HUES64 (cell line): ENCODE measurements at regions not wholly inside any gene's neighbourhood (a gene's known extent, or its start where the extent isn't known, plus 50 kb on each side); places are given as distances from the start of the nearest gene placed in this dataset.

Source experiments
- H3K27ac ChIP-seq: 2 replicates; pipeline ENCODE4 v1.7.0; 2013; ENCODE audit warnings: low read depth, low read length, inconsistent platforms
- H3K27me3 ChIP-seq: 2 replicates; pipeline ENCODE4 v1.6.1; 2013; ENCODE audit warnings: mild to moderate bottlenecking, low read length; ENCODE audit not compliant: insufficient read depth
- H3K36me3 ChIP-seq: 2 replicates; pipeline ENCODE4 v1.6.1; 2013; ENCODE audit warnings: mild to moderate bottlenecking, low read length; ENCODE audit not compliant: insufficient read depth
- H3K4me1 ChIP-seq: 2 replicates; pipeline ENCODE4 v1.6.1; 2013; ENCODE audit warnings: mild to moderate bottlenecking, low read length, moderate library complexity; ENCODE audit not compliant: insufficient read depth
- H3K4me3 ChIP-seq: 2 replicates; pipeline ENCODE4 v1.5.1; 2013; ENCODE audit warnings: mild to moderate bottlenecking, low read length, moderate library complexity
- H3K9ac ChIP-seq: 2 replicates; pipeline ENCODE4 v1.6.1; 2013; ENCODE audit warnings: mild to moderate bottlenecking, low read depth, low read length
- H3K9me3 ChIP-seq: 2 replicates; pipeline ENCODE4 v1.6.1; 2013; ENCODE audit warnings: low read depth, low read length; ENCODE audit not compliant: insufficient read depth
- WGBS: fragments of 150-250, 120-280 bp; methylation state at CpG from one replicate; pipeline ENCODE4 v1.1.7; 2013; ENCODE audit warnings: missing lambda C conversion rate; 5-methylcytosine and 5-hydroxymethylcytosine counted together

DNA sequence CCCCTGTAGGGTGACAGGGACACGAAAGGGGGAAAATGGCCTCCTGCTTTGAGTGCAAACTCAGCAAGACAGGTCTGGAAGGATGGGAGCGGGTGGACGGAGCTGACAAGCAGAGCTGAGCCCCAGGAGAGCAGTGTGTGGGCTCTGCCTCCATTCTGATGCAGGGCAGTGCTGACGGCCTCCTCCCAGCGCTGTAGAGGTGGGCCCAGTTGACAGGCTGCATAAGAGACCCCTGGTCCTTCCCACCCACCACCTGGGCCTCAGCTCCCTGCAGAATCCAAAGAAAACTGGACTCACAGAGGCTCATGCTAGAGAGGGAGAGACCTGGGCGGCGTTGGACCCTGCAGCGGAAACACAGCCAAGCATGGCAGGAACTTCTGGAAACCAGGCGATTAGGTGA, 1113.4 kb downstream of the BRD1 start:
- Histone ChIP-seq H3K27ac (no peak overlapping the region), H3K4me3 (no peak overlapping the region), H3K9ac (no peak overlapping the region), H3K4me1 (no peaks in the 10 kb centered on the region), H3K9me3 (no peaks in the 10 kb centered on the region), H3K36me3 (no peaks in the 10 kb centered on the region), H3K27me3 (no peaks in the 10 kb centered on the region)
- WGBS = 95% methylated on average over 9 of the region's 9 CpGs

DNA sequence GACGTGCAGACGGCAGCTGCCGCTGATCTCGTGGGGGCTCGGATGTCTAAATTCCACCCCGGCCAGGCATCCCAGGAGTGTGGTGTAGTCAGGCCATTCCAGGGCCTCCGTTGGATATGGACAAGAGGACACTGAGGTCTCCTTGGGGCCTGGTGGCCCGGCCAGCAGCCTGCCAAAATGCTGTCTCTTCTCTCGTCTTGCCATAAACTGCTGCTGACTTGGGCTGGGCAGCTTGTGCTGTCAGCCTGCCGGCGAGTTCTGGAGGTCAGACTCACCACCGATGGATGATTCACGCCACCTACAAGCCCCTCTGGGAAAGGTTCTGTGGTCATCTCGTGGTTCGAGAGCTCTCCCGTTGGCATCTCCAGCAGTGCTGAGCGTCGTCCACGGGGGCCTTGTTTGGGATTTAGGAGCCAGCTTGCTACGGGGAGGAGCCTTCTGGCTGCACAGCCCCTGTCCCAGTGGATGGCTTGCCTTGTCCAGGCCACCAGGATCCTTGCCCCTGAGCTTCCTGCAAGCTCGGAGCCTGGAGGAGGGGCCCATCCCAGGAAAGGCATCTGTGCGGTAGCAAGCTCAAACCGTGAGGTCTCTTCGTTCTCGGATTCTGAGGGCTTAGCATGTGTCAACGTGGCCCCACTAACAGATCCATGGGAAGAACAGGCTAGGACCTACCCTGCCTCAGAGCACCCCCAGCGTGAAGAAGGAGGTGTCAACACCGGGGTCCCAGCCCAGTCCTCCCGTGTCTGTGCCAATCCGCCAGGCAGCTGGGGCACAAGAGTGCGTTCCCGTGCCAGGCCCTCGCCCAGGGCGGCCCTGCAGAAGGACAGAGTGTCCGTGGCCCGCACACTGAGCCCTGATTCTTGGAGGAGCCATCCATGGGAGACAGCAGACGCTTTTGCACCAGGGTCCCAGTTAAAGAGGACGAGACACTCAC, 1114.1 kb downstream of the BRD1 start:
- H3K4me3 ChIP-seq = no peak overlapping the region
- WGBS = 91% methylated on average over 38 of the region's 38 CpGs
- no peaks in the 10 kb centered on the region for H3K9me3 ChIP-seq
- no peaks in the 10 kb centered on the region for H3K27me3 ChIP-seq
- no peak overlapping the region for H3K27ac ChIP-seq
- H3K36me3 ChIP-seq = no peaks in the 10 kb centered on the region
- no peaks in the 10 kb centered on the region for H3K4me1 ChIP-seq
- no peak overlapping the region for H3K9ac ChIP-seq

DNA sequence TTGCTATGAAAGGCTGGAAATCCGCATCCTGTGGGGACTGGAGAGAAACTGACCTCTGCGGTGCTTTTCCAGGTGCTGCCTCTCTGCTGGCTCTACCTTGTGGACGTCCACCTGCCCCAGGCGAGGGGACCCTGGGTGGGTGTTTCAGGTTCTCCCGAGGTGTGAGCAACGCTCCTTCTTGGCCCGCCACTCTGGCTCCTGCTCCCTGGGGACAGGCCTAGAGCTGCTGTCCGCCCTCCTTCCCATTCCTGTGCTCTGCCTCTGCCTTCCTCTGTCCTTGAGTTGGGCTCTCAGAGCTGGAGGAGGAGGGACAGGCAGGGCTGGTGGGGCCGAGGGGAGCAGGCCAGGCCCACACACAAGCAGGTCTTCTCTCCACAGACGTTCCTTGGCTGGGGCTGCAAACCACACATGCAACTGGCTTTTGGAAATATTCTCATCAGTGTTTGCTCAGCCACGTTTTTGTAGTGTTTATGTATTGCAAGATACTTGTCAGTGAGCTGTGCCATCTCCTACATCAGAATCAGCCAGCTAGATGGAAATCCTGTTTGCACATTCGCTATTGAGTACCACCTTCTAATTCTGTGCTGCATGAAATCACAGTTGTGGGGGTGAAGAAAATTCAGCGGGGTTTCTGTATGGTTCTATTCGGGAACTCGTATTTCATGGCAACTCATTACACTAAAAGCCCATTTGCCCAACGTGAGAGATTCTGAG, 1115.0 kb downstream of the BRD1 start:
- Histone ChIP-seq H3K9ac (no peak overlapping the region; the same call in 1 of the 2 replicates), H3K27me3 (no peaks in the 10 kb centered on the region), H3K4me1 (no peaks in the 10 kb centered on the region), H3K36me3 (no peaks in the 10 kb centered on the region), H3K4me3 (no peak overlapping the region), H3K9me3 (no peaks in the 10 kb centered on the region), H3K27ac (no peak overlapping the region)
- WGBS = 93% methylated on average over 16 of the region's 16 CpGs

DNA sequence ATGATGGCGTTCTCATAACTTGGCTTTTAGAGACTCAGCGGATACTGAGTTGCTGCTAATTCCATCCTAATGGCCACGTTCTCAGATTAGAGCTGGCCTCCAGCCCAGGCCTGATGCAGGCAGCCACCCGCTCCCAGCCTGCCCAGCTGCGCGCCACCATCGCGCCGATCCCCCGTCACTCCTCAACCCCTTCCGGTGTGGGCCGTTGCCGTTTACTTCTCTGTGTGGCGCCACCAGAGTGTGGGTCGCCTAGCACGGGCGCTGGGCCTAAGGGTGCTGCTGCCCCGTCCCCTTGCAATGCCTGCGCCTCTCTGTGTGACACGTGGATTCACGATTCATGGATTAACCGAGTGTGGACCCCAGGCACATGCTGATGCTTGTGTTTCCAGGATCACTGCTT, 1116.0 kb downstream of the BRD1 start:
- Histone ChIP-seq H3K27ac (no peak overlapping the region), H3K27me3 (no peaks in the 10 kb centered on the region), H3K9me3 (no peaks in the 10 kb centered on the region), H3K36me3 (no peaks in the 10 kb centered on the region), H3K4me1 (no peaks in the 10 kb centered on the region), H3K4me3 (no peak overlapping the region), H3K9ac (no peak overlapping the region)
- 90% methylated on average over 22 of the region's 22 CpGs for WGBS

- Histone ChIP-seq H3K36me3 (no peaks in the 10 kb centered on the region), H3K4me3 (no peak overlapping the region), H3K27ac (no peak overlapping the region), H3K27me3 (no peaks in the 10 kb centered on the region), H3K4me1 (no peaks in the 10 kb centered on the region), H3K9me3 (no peaks in the 10 kb centered on the region), H3K9ac (no peak overlapping the region)
- 85% methylated on average over 11 of the region's 11 CpGs for WGBS
Measured at GRCh38 chr22:48711031-48711431, 1116.6 kb downstream of the BRD1 start.

DNA sequence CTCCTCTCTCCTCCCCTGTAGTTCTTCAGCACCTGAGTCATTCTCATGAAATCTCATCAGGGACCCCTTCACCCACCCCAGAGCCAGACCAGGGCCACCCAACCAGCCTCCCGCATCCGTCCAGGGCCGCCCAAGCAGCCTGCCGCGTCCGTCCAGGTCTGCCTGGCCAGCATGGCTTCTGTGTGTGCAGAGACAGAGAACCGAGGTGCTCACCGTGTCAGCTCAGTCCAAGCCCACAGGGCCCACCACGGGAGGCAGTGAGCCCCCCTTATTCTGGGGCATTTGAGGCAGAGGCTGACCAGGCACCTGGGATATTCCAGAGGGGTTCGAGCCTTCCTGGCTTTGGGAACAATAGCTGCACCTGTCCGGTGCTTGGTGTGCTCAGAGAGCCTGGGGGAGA, 1117.3 kb downstream of the BRD1 start:
- no peak overlapping the region for H3K4me3 ChIP-seq
- 82% methylated on average over 11 of the region's 11 CpGs for WGBS

DNA sequence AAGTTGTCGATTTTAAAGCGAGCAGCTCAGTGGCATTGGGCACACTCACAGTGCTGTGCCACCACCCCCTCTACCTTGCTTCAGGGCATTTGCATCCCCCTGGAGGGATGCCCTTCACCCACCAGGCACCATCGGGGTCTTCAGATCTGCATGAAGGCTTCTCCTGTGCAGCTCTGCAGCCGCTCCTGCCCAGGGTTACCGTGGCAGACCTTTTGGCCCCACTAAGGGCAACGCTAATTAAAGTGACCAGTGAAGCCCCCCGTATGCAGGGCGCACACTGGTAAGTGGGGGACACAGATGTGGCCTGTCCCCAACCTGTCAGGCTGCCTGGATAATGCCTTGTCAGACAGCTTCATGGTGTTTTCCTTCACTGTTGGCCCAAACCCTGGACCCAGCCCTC, 1117.7 kb downstream of the BRD1 start:
- Histone ChIP-seq H3K27me3 (no peaks in the 10 kb centered on the region), H3K27ac (no peak overlapping the region), H3K9me3 (no peaks in the 10 kb centered on the region), H3K9ac (no peak overlapping the region), H3K4me1 (no peaks in the 10 kb centered on the region; the same call in 1 of the 2 replicates), H3K36me3 (no peaks in the 10 kb centered on the region), H3K4me3 (no peak overlapping the region)
- 83% methylated on average over 8 of the region's 8 CpGs for WGBS

More for the DNA sequence above, 1117.3 kb downstream of the BRD1 start:
- Histone ChIP-seq H3K9me3 (no peaks in the 10 kb centered on the region), H3K27ac (no peak overlapping the region), H3K36me3 (no peaks in the 10 kb centered on the region), H3K9ac (no peak overlapping the region), H3K27me3 (no peaks in the 10 kb centered on the region), H3K4me1 (no peaks in the 10 kb centered on the region)

- no peak overlapping the region for H3K9ac ChIP-seq
- no peaks in the 10 kb centered on the region for H3K36me3 ChIP-seq
- 96% methylated on average over 13 of the region's 13 CpGs for WGBS
- no peaks in the 10 kb centered on the region; the same call in 1 of the 2 replicates for H3K4me1 ChIP-seq
- H3K9me3 ChIP-seq = no peaks in the 10 kb centered on the region
- H3K27me3 ChIP-seq = no peaks in the 10 kb centered on the region
- H3K4me3 ChIP-seq = no peak overlapping the region
- no peak overlapping the region for H3K27ac ChIP-seq
Measured at GRCh38 chr22:48709453-48709852, 1118.2 kb downstream of the BRD1 start.

DNA sequence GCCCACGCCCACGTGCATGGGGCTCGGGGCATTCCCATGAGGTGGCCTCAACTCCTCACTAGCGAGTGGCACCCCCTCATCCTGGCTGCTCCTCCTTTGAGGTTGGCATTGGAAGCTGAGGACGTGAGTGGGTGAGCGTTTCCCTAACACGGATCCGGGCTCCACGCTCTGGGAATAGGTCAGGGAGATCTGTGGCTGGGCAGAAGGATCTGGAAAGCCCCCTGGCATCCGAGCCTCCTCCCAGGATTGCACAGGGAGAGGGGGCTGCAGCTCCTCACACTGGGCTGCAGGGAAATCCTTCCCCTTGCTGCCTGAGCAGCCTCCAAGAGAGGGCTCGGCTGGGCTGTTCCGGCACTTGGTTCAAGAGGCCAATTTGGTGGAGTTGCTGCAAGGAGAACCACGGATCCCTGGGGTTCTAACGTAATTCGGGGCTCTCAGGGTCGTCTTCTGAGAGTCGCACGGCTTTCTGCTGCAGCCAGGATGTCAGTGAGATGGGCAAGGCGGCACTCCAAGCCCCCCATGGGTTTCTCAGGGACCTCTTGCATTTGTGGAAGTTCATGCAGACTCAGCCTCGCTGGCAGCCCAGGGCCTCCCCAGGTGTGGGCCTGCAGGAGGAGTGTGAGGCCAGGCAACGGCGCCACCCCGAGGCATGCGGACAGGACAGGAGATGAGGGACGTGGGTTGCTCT, 1119.0 kb downstream of the BRD1 start:
- H3K4me1 ChIP-seq = no peaks in the 10 kb centered on the region; the same call in 1 of the 2 replicates
- H3K9ac ChIP-seq = no peak overlapping the region
- H3K4me3 ChIP-seq = no peak overlapping the region
- H3K9me3 ChIP-seq = no peaks in the 10 kb centered on the region
- 88% methylated on average over 25 of the region's 25 CpGs for WGBS
- no peaks in the 10 kb centered on the region for H3K36me3 ChIP-seq
- no peak overlapping the region for H3K27ac ChIP-seq
- H3K27me3 ChIP-seq = no peaks in the 10 kb centered on the region

DNA sequence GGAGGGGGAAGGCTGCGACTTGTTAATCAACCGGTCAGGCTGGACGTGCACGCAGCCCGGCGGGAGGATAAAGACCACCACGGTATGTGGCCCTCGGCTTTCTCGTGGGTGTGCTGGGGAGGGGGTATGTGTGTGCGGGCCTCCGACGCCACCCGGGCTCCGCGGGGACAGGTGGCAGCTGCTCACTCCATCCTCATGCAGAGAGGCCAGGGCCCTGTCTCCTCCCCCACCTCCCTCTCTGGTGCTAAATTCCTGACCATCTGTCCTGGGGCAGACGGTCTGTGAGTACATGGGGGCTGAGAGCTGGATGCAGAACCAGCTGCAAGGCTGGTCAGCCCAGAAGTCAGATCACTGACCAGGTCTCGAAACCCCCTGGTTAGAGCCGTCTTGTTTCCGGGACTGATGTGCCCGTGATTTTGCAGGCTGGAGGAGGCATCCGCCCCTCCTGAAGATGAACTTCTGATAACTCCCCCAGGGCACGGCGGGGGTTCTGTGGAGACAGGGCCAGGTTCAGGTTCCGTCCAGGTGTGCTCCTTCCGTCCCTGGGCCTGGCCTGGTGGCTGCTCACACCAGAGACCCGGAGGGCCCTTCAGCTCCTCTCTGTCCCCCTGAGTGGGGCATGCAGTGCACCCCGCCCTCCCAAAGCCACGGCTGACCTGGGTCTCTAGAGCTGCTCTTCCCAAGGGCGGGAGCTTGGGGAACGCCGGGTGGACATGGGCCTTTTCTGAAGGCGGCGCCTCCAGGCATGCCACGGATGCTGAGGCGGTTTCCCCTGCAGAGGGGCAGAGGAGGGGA, 1119.7 kb downstream of the BRD1 start:
- no peaks in the 10 kb centered on the region for H3K36me3 ChIP-seq
- H3K27ac ChIP-seq = no peak overlapping the region
- H3K9me3 ChIP-seq = no peaks in the 10 kb centered on the region
- no peaks in the 10 kb centered on the region for H3K27me3 ChIP-seq
- 93% methylated on average over 35 of the region's 35 CpGs for WGBS
- H3K4me3 ChIP-seq = no peak overlapping the region
- no peaks in the 10 kb centered on the region; the same call in 1 of the 2 replicates for H3K4me1 ChIP-seq
- no peak overlapping the region for H3K9ac ChIP-seq
